ELF-1 (cell line): ENCODE measurements at regions not wholly inside any gene's neighbourhood (a gene's known extent, or its start where the extent isn't known, plus 50 kb on each side); places are given as distances from the start of the nearest gene placed in this dataset.
A peak's percentile ranks its signal among the peaks of the same experiment; 100 is the strongest.
"Not testable (repeated sequence)": the region's sequence is repeated elsewhere in the genome, so short reads cannot be mapped to it uniquely, and the experiment has no call there.

ENCODE experiments used
- DNase-seq: peaks from one replicate; pipeline ENCODE4 v3.0.0-alpha.2; 2016; ENCODE audit warnings: low read depth, low spot score

DNA sequence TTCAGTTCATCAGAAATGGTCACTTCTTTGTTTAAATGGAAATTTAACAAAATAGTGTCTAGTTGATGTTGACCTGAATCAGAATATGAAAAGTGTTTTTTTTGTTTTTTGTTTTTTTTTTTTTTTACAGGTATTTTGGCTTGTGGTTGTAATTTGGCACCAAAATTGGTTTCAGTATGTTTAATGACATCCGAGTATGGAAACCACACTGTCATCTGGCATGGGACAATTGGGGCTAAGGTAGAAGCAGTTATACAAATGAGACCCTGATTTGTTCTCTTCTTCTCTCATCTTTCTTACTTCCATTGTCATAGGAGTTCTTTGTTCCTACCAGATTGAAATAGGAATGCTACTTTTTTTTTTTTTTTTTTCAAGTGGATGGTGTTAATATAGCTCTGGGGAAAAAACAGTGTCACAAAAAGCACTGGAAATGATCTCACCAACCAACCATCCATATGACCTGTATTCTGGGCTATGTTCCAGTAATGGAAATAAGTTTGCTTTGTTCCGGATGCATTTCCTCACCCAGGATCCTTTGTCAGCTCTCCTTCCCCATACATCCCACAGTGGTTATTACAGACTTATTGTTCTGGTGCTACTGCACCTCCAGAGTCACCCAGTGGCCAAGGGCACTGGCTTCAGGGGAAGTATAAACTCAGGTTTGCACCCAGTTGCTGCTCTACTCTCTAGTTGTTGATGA is 95.8 kb downstream of the ATXN3L start:
- no peak for DNase-seq

- DNase-seq, result no peak
These were observed 98.9 kb downstream of the ATXN3L start for GRCh38 chrX:13220916-13221315.

- no peak for DNase-seq
These were observed 99.7 kb downstream of the ATXN3L start for GRCh38 chrX:13219991-13220764.

- DNase-seq, result no peak
These were observed 101.1 kb downstream of the ATXN3L start for GRCh38 chrX:13218758-13219157.

GRCh38 chrX:13216139-13216538 is 103.7 kb downstream of the ATXN3L start:
- DNase-seq, result peak; percentile 10

DNA sequence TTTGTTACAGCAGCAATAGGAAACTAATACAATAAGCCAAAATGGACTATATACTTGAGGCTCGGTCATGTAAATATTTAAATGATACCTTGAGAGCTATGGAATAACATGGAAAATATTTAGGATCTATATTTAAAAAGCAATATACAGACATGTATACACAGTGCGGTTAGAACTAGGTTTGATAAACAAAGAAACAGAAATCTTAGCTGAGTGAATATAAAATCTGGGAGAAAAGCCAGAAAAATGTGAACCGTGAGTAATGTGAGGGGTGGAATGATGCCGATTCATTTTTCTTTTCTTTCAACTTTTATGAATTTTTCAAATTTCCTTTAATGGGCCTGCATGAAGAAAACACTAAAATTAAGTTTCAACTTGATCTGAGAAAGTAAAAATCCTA is 104.1 kb downstream of the ATXN3L start:
- no peak for DNase-seq

- DNase-seq, result no peak
These were observed 107.6 kb downstream of the ATXN3L start for GRCh38 chrX:13212191-13212651.

DNA sequence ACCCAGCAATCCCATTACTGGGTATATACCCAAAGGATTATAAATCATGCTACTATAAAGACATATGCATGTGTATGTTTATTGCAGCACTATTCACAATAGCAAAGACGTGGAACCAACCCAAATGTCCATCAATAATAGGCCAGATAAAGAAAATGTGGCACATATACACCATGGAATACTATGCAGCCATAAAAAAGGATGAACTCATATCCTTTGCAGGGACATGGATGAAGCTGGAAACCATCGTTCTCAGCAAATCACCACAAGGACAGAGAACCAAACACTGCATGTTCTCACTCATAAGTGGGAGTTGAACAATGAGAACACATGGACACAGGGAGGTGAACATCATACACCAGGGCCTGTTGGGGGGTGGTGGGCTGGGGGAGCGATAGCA is 109.7 kb downstream of the ATXN3L start:
- not testable (repeated sequence) for DNase-seq

DNA sequence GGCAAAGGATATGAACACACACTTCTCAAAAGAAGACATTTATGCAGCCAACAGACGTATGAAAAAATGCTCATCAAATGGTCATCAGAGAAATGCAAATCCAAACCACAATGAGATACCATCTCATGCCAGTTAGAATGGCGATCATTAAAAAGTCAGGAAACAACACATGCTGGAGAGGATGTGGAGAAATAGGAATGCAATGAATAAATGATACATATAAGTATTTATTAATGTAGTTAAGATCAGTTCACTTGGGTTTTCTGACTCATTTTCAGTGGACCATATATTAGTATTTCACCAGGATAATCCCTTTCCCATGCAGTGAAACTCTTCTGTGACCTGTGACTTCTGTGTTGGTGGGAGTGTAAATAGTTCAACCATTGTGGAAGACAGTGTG is 110.1 kb downstream of the ATXN3L start:
- not testable (repeated sequence) for DNase-seq

DNA sequence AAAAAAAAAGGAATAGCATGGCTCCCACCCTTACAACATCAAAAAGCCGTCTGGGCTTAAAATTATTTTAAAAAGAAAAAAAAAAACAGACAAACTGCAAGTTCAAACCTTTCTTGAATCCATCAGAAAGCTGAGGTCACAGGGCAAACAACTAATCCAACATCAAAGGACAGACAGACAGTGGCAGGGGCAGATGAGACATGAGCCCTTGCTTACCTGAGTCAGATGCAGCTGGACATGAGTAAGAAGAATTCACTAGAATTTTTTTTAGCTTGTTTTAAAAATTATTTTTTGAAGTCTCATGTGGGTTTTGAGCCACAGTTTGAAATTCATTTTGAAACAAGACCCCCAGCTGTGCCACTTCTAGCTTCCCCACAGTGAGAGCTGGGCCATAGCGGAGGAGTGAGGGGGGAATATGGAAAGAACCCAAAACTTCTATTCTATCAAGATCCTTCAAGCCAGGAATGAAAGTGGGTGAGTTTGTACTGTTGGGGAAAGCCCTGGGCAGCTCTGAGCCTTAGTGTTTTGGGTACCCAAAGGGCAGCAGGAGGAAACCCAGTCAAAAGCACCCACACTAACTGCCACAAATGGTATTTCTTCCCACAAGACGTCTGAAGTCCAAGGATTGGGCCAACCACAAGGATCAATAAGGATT is 111.4 kb downstream of the ATXN3L start:
- DNase-seq, result no peak

- no peak for DNase-seq
These were observed 116.6 kb downstream of the ATXN3L start for GRCh38 chrX:13203271-13203670.

DNA sequence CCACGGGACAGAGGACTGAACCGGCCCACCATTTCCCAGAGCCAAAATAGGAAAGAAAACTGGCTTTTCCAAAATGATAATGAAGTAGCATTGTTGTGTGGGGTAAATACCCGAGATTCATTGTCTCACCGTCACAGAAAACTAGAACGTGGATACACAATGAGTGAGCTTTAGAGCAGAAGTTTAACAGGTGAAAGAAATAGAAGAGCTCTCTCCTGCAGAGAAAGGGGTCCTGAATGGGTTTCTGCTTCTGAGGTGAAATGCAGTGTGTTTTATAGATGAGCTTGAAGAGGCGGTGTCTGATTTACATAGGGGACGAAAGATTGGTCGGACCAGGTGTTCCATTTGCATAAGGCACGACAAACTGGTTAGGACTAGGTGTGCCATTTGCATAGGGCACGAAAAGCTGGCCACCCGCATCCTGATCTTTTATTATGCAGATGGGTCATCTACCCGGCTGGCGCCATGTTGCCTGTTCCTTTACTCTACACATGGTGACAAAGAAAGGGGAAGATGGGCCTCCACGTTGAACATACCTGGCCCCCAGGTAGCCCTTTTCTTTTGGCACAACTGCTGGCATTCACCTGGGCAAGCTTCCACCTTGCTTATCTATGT is 118.1 kb downstream of the ATXN3L start:
- peak; percentile 21 for DNase-seq

DNA sequence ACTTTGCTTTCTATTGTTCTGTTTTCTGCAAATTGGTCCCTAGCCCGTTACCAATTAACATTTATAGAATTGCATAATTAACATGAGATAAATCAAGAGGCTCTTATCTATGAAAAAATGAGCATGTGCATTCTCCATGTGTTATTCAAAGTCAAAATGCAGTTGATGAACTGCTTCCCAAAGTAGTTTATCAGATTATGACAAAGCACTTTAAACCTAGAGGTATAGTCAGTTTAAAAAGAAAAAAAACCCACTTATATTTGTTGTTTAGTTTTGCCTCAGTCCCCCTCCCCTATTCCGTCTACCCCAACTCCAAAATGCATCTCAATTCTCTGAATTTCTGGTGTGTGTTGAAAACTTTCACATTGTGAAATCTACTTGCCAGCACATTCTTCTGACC is 119.5 kb downstream of the ATXN3L start:
- no peak for DNase-seq

GRCh38 chrX:13198762-13199064 is 121.1 kb downstream of the ATXN3L start:
- no peak for DNase-seq

- peak; percentile 92 for DNase-seq
These were observed 121.6 kb downstream of the ATXN3L start for GRCh38 chrX:13198056-13198761.

DNA sequence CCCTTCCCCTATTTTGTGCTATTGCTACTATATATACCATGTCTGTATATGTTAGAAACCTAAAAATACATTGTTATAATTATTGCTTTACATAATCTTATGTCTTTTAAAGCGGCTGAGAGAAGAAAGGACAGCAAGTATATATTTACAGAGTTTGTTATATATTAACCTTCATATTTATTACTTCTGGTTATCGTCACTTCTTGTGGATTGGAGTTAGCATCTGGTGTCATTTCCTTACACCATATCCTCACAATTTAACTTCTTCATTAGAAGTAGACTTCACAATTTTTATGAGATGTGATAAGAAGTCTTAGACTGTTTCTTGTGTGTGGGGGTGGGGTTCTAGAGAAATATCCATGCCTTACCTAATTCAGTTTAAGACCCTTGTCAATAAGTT is 123.1 kb downstream of the ATXN3L start:
- no peak for DNase-seq

DNA sequence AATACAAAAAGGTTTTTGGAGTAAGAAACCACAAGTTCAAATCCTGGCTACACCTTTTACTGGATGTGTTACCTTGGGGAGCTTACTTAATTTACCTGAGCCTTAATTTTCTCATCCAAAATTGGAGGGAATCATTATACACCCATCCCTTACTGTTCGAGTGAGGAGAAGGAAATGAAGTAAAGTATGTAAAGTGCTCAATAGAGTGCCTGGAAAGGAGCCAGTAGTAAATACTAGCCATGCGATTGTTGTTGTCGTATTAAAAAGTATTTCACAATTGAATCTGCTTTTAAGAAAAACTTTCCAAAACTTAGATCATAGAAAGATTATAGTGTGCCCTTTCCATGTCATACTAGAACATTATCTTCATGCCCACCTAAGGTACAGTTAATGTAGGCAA is 124.5 kb downstream of the ATXN3L start:
- no peak for DNase-seq

DNA sequence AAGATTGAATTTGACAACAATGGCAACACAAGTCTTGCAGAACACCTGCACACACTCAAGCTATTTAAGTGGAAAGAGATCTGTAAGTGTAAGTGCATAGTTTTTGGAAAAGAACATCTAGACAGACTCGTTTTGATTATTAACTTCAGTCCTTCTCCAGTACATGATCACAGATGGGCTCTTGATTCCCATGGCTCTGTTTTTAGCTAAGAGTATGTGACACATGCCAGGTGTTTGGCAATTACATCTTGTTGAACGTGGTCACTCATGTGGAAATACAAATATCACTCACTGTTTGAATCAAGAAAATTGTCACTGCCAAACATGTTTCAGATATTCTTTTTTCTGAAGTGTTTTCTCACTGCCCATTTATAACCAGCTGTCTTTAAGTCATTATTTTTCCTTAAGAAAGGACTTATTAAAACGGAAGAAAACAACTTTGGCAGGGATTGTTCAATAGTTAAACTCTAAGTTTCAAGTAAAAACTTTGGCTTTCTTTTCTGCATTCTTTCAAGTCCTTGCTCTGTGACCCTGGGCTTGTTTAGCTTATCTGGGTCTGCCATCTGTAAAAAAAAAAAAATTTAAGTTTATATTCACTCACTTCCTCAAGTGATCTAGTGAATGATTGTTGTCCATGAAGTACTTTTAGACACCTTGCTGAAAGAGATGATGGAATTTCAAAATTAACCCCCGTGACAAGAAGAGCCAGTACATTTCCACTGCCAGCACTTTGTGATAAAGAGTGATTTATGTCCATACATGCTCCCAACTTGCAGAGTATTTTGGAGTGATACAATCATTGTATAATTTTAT is 125.4 kb downstream of the ATXN3L start:
- no peak for DNase-seq

GRCh38 chrX:13190051-13190450 is 129.8 kb downstream of the ATXN3L start:
- no peak for DNase-seq

DNA sequence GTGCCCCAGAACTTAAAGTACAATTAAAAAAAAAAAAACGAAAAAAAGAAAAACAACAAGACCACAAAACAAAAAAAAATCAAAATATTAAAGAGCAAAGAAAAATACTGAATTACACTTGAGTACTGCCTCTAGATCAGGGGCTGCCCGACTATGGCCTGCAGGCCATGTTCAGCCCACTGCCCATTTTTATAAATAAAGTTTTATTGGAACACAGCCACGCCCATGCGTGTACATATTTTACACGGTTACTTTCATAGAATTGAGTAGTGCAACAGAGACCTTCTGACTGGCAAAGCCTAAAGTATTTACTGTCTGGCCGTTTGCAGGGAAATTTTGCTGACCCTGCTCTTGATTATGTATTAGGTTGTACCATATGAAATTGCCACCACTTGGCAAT is 130.5 kb downstream of the ATXN3L start:
- DNase-seq, result no peak
